Choroid plexus epithelial cell (primary cell): ENCODE measurements at regions not wholly inside any gene's neighbourhood (a gene's known extent, or its start where the extent isn't known, plus 50 kb on each side); places are given as distances from the start of the nearest gene placed in this dataset.
"Not testable (repeated sequence)": the region's sequence is repeated elsewhere in the genome, so short reads cannot be mapped to it uniquely, and the experiment has no call there.

Source experiments
- DNase-seq: peaks from one replicate; pipeline ENCODE4 v3.0.0-alpha.2; 2010; ENCODE audit warnings: low read depth
- H3K4me3 ChIP-seq: 2 replicates; pipeline ENCODE4 v1.5.1; 2011; ENCODE audit warnings: low read depth, mild to moderate bottlenecking, control low read depth, low read length, moderate library complexity
- TF ChIP-seq, protein P1 (sequence below): conservative IDR thresholded peaks from 2 replicates; pipeline ENCODE4 v1.5.1; 2011; ENCODE audit warnings: low read depth, mild to moderate bottlenecking, control low read depth, inconsistent platforms, low read length, moderate library complexity

DNA sequence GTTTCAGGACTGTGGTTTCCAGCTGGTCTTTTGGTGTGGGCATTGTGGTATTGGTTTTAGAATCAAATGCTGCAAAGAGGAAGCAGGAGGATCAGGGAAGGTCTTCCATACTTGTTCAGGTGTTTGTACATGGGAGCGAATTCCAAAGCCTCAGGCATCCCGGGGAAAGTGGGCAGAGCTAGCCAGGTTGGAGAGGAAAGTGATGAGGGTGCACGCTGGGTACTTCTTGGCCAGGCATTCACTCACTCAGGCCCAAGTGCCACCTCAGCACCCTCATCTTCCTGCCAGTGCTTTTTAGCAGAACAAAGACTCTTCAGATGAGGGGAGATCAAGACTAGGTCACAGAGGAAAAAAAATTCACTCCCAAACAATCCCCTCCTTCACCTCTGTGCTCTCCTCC is 241.1 kb upstream of the TBX18 start:
- no peak overlapping the region for H3K4me3 ChIP-seq
- TF ChIP-seq, protein P1, sequence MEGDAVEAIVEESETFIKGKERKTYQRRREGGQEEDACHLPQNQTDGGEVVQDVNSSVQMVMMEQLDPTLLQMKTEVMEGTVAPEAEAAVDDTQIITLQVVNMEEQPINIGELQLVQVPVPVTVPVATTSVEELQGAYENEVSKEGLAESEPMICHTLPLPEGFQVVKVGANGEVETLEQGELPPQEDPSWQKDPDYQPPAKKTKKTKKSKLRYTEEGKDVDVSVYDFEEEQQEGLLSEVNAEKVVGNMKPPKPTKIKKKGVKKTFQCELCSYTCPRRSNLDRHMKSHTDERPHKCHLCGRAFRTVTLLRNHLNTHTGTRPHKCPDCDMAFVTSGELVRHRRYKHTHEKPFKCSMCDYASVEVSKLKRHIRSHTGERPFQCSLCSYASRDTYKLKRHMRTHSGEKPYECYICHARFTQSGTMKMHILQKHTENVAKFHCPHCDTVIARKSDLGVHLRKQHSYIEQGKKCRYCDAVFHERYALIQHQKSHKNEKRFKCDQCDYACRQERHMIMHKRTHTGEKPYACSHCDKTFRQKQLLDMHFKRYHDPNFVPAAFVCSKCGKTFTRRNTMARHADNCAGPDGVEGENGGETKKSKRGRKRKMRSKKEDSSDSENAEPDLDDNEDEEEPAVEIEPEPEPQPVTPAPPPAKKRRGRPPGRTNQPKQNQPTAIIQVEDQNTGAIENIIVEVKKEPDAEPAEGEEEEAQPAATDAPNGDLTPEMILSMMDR: no peak
- no peak for DNase-seq

DNA sequence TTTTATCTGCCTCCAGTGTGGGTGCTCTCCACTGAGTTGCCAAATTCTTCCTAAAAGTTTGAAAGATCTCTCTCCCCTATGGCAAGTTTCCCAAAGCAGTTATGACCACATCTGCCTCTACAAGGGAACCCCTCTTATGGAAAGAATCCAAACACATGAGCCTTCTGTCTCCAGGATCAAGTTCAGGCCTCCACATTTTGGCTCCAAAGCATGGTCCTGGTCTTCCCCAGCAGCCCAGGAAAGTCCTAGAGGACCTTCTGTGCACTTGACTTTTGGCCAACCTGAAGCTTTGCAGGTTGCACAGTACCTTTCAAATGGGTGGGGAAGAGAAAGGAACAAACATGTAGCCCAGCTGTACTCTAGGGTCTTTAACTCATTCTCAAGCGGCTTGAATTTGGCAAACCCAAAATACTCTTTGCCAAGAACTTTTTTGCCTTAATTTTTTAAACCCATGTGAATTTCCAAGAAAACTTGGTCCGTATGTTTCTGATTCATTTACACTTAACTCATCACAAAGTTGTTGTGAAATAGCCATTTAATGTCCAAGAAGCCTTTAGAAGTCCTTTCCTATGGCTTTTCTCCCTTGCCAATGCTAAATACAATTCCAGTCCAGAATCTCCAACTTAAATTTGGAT is 240.1 kb upstream of the TBX18 start:
- TF ChIP-seq, protein P1: no peak
- no peak overlapping the region for H3K4me3 ChIP-seq
- DNase-seq: no peak

DNA sequence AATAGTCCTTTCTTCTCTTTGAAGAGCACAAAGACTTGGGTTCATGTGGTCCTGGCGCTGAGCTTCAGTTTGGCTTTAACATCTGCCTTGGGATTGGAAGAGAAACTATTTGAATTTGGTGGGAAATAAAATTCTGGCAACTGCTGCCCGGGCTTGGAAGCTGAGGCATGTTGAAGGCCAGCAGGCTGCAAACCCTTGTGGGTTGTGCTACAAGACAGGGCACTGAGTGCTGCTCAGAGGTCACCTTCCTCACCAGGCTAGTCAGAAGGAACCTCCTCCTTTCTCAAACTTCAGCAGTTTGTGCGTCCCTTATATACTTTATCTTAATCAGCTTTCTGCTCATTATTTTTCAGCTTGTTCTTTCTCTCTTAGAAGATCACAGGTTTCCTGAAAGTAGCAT is 238.4 kb upstream of the TBX18 start:
- no peak for DNase-seq
- TF ChIP-seq, protein P1: no peak
- no peak overlapping the region for H3K4me3 ChIP-seq

DNA sequence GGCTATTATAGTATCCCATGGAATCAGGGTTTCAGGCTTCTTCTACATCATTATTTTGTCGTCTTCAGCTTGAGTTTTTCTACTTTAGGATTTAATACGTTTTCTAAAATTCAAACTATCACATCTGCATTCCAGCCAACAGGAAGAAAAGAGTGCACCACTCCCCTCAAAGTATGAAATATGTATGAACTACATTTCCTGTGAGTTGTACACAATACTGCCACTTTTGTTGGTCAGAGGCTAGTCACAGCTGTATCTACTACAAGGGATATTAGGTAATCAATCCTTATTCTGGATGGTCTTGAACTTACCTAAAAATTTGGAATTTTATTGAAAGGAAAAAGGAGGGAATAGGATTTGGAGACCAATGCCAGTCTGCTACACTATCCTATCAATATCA is 235.6 kb upstream of the TBX18 start:
- TF ChIP-seq, protein P1: no peak
- no peak for DNase-seq
- H3K4me3 ChIP-seq: no peak overlapping the region

DNA sequence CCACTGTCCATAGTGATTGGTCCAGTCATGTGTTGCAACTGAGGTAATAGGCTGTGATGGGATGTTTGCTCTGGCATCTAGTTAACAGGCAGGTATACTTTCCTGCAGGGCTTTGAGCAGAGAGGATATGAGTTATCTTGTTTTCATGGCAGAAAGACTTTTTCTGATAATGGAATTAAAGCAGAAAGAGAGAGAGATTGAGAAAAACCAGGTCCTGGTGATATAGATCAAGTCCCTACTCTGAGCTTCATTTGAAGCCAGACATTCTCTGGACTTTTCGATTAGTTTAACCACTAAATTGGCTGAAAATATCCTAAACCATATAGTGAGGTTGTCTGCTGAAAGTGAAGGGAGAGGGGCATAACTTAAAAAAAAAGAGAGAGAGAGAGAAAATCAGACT is 233.8 kb upstream of the TBX18 start:
- DNase-seq: no peak

DNA sequence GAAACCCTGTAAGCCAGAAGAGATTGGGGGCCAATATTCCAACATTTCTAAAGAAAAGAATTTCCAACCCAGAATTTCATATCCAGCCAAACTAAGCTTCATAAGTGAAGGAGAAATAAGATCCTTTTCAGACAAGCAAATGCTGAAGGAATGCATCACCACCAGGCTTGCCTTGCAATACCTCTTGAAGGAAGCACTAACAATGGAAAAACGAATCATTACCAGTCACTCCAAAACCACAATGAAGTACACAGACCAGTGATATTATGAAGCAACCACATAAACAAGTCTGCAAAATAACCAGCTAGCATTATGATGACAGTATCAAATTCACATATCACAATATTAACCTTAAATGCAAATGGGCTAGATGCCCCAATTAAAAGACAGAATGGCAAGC is 224.4 kb upstream of the TBX18 start:
- DNase-seq: peak; percentile 61
- H3K4me3 ChIP-seq: not testable (repeated sequence)

More for the DNA sequence above, 233.8 kb upstream of the TBX18 start:
- TF ChIP-seq, protein P1: no peak
- H3K4me3 ChIP-seq: no peak overlapping the region

DNA sequence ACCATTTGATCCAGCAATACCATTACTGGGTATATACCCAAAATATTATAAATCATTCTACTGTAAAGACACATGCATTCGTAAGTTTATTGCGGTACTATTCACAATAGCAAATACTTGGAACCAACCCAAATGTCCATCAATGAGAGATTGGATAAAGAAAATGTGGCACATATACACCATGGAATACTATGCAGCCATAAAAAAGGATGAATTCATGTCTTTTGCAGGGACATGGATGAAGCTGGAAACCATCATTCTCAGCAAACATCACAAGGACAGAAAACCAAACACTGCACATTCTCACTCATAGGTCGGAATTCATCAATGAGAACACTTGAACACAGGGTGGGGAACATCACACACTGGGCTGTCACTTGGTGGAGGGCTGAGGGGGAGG is 221.1 kb upstream of the TBX18 start:
- not testable (repeated sequence) for DNase-seq, H3K4me3 ChIP-seq

DNA sequence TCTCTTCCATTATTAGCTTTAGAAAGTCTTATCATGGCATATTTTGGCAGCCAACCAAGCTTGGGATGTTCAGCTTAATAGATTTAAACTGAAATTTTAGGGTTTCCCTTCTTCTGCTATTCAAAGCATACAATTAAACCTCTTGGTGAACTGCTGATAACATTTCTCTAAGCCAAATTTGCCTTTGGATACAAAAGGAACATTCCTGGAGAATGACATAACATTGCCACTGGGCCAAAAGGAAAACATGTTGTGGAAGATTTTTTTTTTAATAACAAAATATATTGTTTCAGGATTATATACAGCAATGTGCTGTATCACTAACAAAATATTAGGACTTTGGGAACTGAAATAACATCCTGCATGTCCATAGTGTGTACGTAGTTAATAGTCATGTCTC is 215.1 kb upstream of the TBX18 start:
- peak; percentile 61 for DNase-seq

More for the DNA sequence above, 215.1 kb upstream of the TBX18 start:
- H3K4me3 ChIP-seq: no peak overlapping the region
- TF ChIP-seq, protein P1: no peak
